BLaER1 treated with 17β-estradiol and CSF1 and Interleukin-3, amounts not matched to agents 10 nM and 100 nM (cell line): ENCODE measurements at regions not wholly inside any gene's neighbourhood (a gene's known extent, or its start where the extent isn't known, plus 50 kb on each side); places are given as distances from the start of the nearest gene placed in this dataset.
A peak's percentile ranks its signal among the peaks of the same experiment; 100 is the strongest.
"Not testable (repeated sequence)": the region's sequence is repeated elsewhere in the genome, so short reads cannot be mapped to it uniquely, and the experiment has no call there.

ENCODE experiments used
- H3K27ac ChIP-seq, 11 experiments: shearing (Covaris generic); formaldehyde crosslinking; 2 replicates each; pipeline ENCODE4 v1.8.1; 2022
- H3K27me3 ChIP-seq, 11 experiments: shearing (Covaris generic); formaldehyde crosslinking; 2 replicates each; pipeline ENCODE4 v1.8.1; 2022
- H3K36me3 ChIP-seq, 11 experiments: shearing (Covaris generic); formaldehyde crosslinking; 2 replicates each; pipeline ENCODE4 v1.8.1; 2022
- H3K4me1 ChIP-seq, 10 experiments: shearing (Covaris generic); formaldehyde crosslinking; 2 replicates each; pipeline ENCODE4 v1.8.1; 2022
- H3K4me2 ChIP-seq, 11 experiments: shearing (Covaris generic); formaldehyde crosslinking; 2 replicates each; pipeline ENCODE4 v1.8.1; 2022
- H3K4me3 ChIP-seq, 10 experiments: shearing (Covaris generic); formaldehyde crosslinking; 2 replicates each; pipeline ENCODE4 v1.8.1; 2022
- H3K9ac ChIP-seq, 11 experiments: shearing (Covaris generic); formaldehyde crosslinking; 2 replicates each; pipeline ENCODE4 v1.8.1; 2022
- H3K9me3 ChIP-seq, 11 experiments: shearing (Covaris generic); formaldehyde crosslinking; replicated peaks in 1 of 11; 2 replicates each; pipeline ENCODE4 v1.8.1; 2022
- H4K20me1 ChIP-seq, 11 experiments: shearing (Covaris generic); formaldehyde crosslinking; 2 replicates each; pipeline ENCODE4 v1.8.1; 2022
- Cebpa-rat ChIP-seq, 11 experiments: shearing (Covaris generic); IDR thresholded peaks; 2 replicates each; pipeline ENCODE4 v1.8.1; 2022

- H3K27me3 ChIP-seq = no peaks in the 10 kb centered on the region
- H3K27ac ChIP-seq = no peak overlapping the region
- no peak overlapping the region for H3K4me2 ChIP-seq
- no peak for TF ChIP-seq Cebpa-rat (IDR thresholded peaks at IDR 0.05)
- H3K9ac ChIP-seq = no peak overlapping the region
- no peak overlapping the region for H3K4me3 ChIP-seq
- H3K36me3 ChIP-seq = no peaks in the 10 kb centered on the region
- H3K9me3 ChIP-seq = no peaks in the 10 kb centered on the region; a peak in 1 of 22 replicates
- peaks cover 13 to 52% (median 22%) of the 10 kb centered on the region in 10 experiments for H3K4me1 ChIP-seq
- H4K20me1 ChIP-seq = no peaks in the 10 kb centered on the region
Measured at GRCh38 chr4:105066401-105066800, 80.3 kb upstream of the TET2 start.

GRCh38 chr4:105067431-105067830, 79.2 kb upstream of the TET2 start:
- Histone ChIP-seq H3K4me3 (no peak overlapping the region), H3K36me3 (no peaks in the 10 kb centered on the region), H3K27me3 (no peaks in the 10 kb centered on the region), H3K4me1 (peaks cover 3 to 42% (median 12%) of the 10 kb centered on the region in 10 experiments; a peak in 19 of 20 replicates), H3K9ac (no peak overlapping the region), H3K27ac (no peak overlapping the region), H3K9me3 (no peaks in the 10 kb centered on the region; a peak in 1 of 22 replicates), H4K20me1 (no peaks in the 10 kb centered on the region), H3K4me2 (no peak overlapping the region)
- no peak for TF ChIP-seq Cebpa-rat (IDR thresholded peaks at IDR 0.05)

GRCh38 chr4:105067946-105068345, 78.7 kb upstream of the TET2 start:
- no peak for TF ChIP-seq Cebpa-rat (IDR thresholded peaks at IDR 0.05)
- Histone ChIP-seq H3K27me3 (no peaks in the 10 kb centered on the region), H3K36me3 (no peaks in the 10 kb centered on the region)

GRCh38 chr4:105068516-105068915, 78.2 kb upstream of the TET2 start:
- Histone ChIP-seq H3K4me2 (peak overlapping the region in 6 of 11 experiments; percentile 6 to 64 (median 30); a peak in 7 of 22 replicates), H3K36me3 (no peaks in the 10 kb centered on the region), H3K27ac (no peak overlapping the region), H3K27me3 (no peaks in the 10 kb centered on the region), H4K20me1 (no peaks in the 10 kb centered on the region), H3K4me1 (peaks cover 0 to 31% (median 8%) of the 10 kb centered on the region in 10 experiments; a peak in 16 of 20 replicates), H3K9ac (no peak overlapping the region), H3K9me3 (no peaks in the 10 kb centered on the region; a peak in 1 of 22 replicates), H3K4me3 (no peak overlapping the region)
- no peak for TF ChIP-seq Cebpa-rat (IDR thresholded peaks at IDR 0.05)

More at GRCh38 chr4:105067946-105068345, 78.7 kb upstream of the TET2 start:
- Histone ChIP-seq H3K4me1 (peaks cover 0 to 37% (median 8%) of the 10 kb centered on the region in 10 experiments; a peak in 16 of 20 replicates), H3K27ac (no peak overlapping the region), H3K4me2 (0 out of 22 replicates have a peak overlapping the region, but pooled peaks of 1 of the 11 experiments have one; percentile 64), H3K9me3 (no peaks in the 10 kb centered on the region; a peak in 1 of 22 replicates), H3K9ac (no peak overlapping the region), H4K20me1 (no peaks in the 10 kb centered on the region), H3K4me3 (no peak overlapping the region)

GRCh38 chr4:105072095-105072494, 74.6 kb upstream of the TET2 start:
- H3K9me3 ChIP-seq, H3K36me3 ChIP-seq, H3K27me3 ChIP-seq, H3K4me3 ChIP-seq, H3K4me2 ChIP-seq, H3K9ac ChIP-seq, H3K27ac ChIP-seq, H4K20me1 ChIP-seq: not testable (repeated sequence)
- H3K4me1 ChIP-seq = peaks cover 0 to 27% (median 8%) of the 10 kb centered on the region in 10 experiments; a peak in 15 of 20 replicates

- Histone ChIP-seq H3K9ac (no peak overlapping the region), H3K4me3 (no peak overlapping the region), H3K4me1 (peaks cover 0 to 15% (median under 1%) of the 10 kb centered on the region in 10 experiments; a peak in 7 of 20 replicates), H3K36me3 (no peaks in the 10 kb centered on the region), H4K20me1 (no peaks in the 10 kb centered on the region), H3K4me2 (no peak overlapping the region), H3K27ac (no peak overlapping the region), H3K9me3 (peaks cover 0 to 4% (median 0%) of the 10 kb centered on the region in 11 experiments; a peak in 5 of 22 replicates), H3K27me3 (no peaks in the 10 kb centered on the region)
- TF ChIP-seq Cebpa-rat (IDR thresholded peaks at IDR 0.05) = no peak
Measured at GRCh38 chr4:105074097-105074496, 72.6 kb upstream of the TET2 start.

GRCh38 chr4:105075045-105075444, 71.6 kb upstream of the TET2 start:
- H3K27ac ChIP-seq = no peak overlapping the region
- no peaks in the 10 kb centered on the region for H3K27me3 ChIP-seq
- peaks cover 0 to 6% (median 0%) of the 10 kb centered on the region in 10 experiments; a peak in 3 of 20 replicates for H3K4me1 ChIP-seq
- H3K9ac ChIP-seq = no peak overlapping the region
- no peak for TF ChIP-seq Cebpa-rat (IDR thresholded peaks at IDR 0.05)
- H4K20me1 ChIP-seq = no peaks in the 10 kb centered on the region
- no peak overlapping the region for H3K4me2 ChIP-seq
- peaks cover 0 to 13% (median 0%) of the 10 kb centered on the region in 11 experiments; a peak in 10 of 22 replicates for H3K9me3 ChIP-seq
- no peak overlapping the region for H3K4me3 ChIP-seq
- H3K36me3 ChIP-seq = no peaks in the 10 kb centered on the region

GRCh38 chr4:105088110-105088879, 58.4 kb upstream of the TET2 start:
- Histone ChIP-seq H4K20me1 (no peaks in the 10 kb centered on the region), H3K27ac (peak overlapping the region in 4 of 11 experiments; percentile 16 to 46 (median 44); a peak in 6 of 22 replicates), H3K4me1 (peaks cover 0 to 31% (median 10%) of the 10 kb centered on the region in 10 experiments; a peak in 12 of 20 replicates), H3K27me3 (no peaks in the 10 kb centered on the region), H3K4me2 (peak overlapping the region in 7 of 11 experiments; percentile 21 to 73 (median 60); a peak in 12 of 22 replicates), H3K4me3 (no peak overlapping the region), H3K36me3 (peaks cover 0 to 13% (median 0%) of the 10 kb centered on the region in 11 experiments; a peak in 3 of 22 replicates), H3K9ac (no peak overlapping the region), H3K9me3 (peaks cover 0 to 51% (median 12%) of the 10 kb centered on the region in 11 experiments; a peak in 15 of 22 replicates)
- no peak for TF ChIP-seq Cebpa-rat (IDR thresholded peaks at IDR 0.05)

GRCh38 chr4:105092356-105092755, 54.3 kb upstream of the TET2 start:
- no peak overlapping the region for H3K4me3 ChIP-seq
- H3K36me3 ChIP-seq = peaks cover 0 to 13% (median 0%) of the 10 kb centered on the region in 11 experiments; a peak in 3 of 22 replicates
- no peak for TF ChIP-seq Cebpa-rat (IDR thresholded peaks at IDR 0.05)
- no peak overlapping the region for H3K9ac ChIP-seq
- peaks cover 0 to 24% (median 10%) of the 10 kb centered on the region in 10 experiments; a peak in 12 of 20 replicates for H3K4me1 ChIP-seq
- no peak overlapping the region for H3K4me2 ChIP-seq
- no peaks in the 10 kb centered on the region for H3K27me3 ChIP-seq
- H4K20me1 ChIP-seq = no peaks in the 10 kb centered on the region
- peaks cover 17 to 85% (median 40%) of the 10 kb centered on the region in 11 experiments; a peak in 20 of 22 replicates for H3K9me3 ChIP-seq
- H3K27ac ChIP-seq = no peak overlapping the region
